HG03045 (cell line): ENCODE measurements at regions not wholly inside any gene's neighbourhood (a gene's known extent, or its start where the extent isn't known, plus 50 kb on each side); places are given as distances from the start of the nearest gene placed in this dataset.

Experiments used
- ATAC-seq: cut with Tn5 transposase; IDR thresholded peaks from one replicate; pipeline ENCODE4 v1.9.1; 2021; ENCODE audit warnings: mild to moderate bottlenecking, moderate library complexity; ENCODE audit not compliant: unreplicated experiment

DNA sequence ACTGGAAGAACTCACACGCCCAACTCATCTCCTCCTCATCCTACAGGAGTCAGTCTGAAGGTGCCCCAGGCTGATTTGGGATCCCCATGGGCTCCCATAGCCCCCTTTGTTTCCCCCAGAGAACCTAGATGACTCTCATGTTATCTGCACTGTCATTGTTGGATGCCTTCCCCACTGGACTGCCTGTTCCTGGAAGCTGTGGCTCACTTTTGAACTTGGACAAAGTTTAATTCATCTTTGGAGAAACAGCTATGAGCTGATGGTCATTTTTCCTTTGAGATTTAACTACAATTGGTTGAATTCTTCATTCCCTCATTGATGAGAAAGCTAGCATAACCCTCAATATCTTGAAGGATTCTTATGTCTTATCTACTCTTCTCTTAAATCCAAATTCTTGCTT, 186.6 kb downstream of the SALL1 start:
- ATAC-seq = no peak

GRCh38 chr16:50961952-50962351, 189.1 kb downstream of the SALL1 start:
- no peak for ATAC-seq

- no peak for ATAC-seq
These were observed 190.4 kb downstream of the SALL1 start for GRCh38 chr16:50960517-50961202.

- no peak for ATAC-seq
These were observed 194.0 kb downstream of the SALL1 start for GRCh38 chr16:50957056-50957455.

DNA sequence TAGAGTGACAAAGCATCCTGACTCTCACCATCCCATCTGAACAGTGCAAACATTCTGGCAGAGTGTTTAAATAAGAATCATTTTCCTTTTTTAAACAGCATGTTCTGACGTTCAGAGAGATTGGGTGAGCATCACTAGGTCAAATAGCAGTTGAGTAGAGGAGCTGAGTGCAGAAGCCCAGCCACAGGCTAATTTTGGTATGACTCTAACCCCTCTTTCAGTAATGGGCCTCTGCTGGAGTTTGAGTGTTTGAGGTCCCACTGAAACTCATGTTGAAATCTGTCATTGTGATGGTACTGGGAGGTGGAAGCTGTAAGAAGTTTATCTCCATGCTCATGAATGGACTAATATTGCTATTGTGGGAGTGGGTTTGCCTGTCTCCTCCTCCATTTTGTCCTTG, 194.4 kb downstream of the SALL1 start:
- no peak for ATAC-seq

- ATAC-seq = no peak
These were observed 195.8 kb downstream of the SALL1 start for GRCh38 chr16:50955311-50955710.

DNA sequence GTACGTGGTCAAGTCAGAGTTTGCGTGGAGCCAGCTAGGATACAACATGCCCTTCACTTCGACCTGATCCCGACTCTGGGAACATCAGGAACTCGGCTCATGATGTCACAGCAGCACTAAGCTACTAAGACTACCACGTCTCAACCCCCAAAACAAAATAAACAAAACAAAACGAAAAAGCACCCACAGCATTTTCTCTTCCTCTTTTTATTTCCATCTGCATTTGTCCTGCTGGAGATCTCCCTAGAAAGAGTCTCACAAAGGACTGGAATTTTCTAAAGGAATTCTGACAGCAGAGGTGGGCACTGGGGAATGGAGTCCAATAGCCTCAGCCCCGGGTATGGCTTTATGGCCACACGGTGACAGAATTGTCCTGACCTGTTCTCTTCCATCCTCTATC, 196.6 kb downstream of the SALL1 start:
- ATAC-seq = no peak

DNA sequence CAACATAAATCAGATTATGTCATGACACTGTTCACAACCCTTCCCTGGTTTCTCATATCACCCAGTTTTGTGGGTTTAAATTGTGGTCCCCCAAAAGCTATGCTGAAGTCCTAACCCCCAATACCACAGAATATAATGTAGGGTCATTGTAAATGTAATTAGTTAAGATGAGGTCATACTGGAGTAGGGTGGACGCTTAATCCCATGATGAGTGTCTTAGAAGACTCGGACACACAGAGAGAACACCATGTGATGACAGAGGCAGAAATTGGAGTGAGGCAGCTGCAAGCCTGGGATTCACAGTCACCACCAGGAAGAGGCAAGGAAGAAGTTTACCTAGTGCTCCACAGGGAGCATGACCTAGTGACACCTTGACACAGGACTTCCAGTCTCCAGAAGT, 197.8 kb downstream of the SALL1 start:
- no peak for ATAC-seq

- no peak for ATAC-seq
These were observed 200.1 kb downstream of the SALL1 start for GRCh38 chr16:50950955-50951354.

DNA sequence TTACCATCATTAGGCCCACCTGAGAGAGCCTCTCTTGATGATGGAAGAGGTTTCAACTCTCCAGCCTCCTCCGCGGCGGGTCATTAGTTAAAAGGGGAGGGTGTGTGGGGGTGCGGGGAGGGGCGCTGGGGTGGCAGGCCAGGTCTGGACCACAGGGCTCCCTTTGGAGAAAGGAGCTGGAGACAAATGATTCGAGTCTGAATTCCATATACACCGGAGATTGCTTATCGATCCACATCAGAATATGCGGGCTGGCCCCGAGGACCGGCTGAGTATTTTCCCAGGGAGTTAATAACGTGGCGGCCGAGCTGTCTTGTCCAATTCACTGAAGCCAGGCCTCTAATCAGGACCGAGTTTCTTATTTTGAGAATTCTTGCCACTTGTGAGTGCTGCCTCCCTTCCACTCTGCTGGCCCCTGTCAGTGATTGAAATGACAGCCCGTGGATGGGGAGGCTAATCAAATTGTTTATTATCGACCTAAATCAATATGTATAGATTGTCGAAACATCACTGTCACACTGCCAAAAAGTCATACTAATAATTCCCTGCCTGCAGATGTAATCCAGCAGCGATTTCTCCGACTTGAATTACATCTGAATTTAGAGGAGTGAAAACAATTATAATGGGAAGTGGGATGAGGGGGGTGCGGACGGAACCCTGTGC, 202.7 kb downstream of the SALL1 start:
- ATAC-seq = no peak

- no peak for ATAC-seq
These were observed 203.2 kb downstream of the SALL1 start for GRCh38 chr16:50947826-50948225.

DNA sequence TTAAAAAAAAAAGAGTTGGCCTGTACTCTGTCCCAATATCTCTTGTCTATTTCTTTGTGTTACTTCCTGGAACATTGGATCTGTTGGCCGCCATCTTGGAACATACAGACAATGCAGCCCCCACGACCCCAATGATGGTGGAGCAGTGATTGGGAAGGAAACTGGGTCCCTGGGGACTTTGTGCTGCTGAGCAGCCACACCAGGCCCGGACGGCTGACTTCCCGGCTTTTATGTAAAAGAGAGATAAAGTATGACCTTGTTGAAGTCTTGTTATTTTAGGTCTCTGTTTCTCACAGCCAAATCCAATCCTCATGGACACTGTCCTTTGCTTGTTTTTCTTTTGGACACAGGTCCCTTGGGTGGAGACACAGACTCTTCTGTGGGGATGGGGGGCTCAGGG, 204.5 kb downstream of the SALL1 start:
- no peak for ATAC-seq

DNA sequence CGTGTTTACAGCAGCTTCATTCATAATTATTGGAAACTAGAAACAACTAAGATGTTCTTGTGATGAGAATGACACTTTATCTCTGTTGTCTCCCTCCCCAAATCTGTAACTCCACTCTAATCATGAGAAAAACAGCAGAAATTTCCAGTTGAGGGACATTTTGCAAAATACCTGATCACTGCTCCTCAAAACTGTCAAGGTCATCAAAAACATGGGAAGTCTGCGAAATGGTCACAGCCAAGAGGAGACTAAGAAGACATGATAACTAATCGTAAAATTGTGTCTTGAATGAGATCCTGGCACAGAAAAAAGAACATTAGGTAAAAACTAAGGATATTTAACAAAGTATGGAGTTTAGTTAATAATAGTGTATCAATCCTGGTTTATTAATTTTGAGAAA, 204.2 kb downstream of the CYLD start:
- no peak for ATAC-seq

DNA sequence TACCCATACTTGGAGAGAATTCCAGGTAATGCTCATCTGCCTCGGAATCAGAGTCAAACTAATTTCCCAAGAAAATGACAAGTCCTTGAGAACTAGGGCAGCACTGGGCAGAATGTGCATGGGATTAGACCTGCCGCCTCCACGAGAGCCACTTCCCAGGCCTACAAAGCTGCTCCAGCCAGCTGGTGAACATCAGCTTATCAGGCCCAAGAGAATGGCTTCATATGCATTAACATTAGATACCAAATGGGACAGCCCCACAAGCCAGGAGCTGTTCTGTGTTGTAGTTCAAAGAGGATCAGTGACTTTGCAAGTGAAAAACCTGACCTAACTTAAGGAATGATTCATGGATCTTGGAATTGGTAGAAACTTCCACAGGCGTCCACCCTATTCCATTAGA, 203.3 kb downstream of the CYLD start:
- no peak for ATAC-seq

DNA sequence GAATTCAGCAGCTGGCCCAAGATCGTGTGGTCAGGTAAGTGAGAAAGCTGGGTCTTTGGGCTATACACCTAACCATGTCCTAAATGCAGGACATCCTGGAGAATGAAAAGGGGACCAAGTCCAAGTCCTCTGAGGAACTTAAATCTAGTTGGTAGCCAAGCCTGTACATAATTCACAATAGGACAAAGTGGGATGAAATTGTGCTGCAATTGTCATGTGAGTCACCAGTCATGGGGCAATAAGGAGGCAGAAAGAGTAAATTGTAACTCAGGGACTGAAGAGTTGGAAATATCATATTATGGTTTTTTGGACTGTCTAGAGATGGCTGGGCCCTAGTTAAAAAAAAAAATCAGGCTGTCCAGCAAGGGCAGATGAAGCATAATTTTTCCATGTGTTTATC, 202.6 kb downstream of the CYLD start:
- no peak for ATAC-seq

DNA sequence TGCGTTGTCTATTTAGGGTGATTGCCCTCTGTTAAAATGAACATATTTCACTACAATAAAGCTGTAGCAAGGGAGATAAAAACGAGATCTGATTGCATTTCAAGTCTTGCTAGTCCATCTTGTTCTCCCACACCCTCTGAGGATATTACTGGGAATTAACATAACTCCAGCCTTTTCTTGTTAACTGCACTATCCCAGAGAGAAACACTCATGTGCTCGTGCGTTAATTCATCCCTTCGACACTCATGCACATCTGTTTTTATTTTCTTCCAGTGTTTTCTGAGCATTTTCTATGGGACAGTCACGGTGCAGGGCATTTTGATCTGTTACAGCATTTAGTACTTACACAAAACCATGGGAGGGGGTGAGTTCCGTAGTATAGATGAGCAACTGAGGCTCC, 202.1 kb downstream of the CYLD start:
- no peak for ATAC-seq

DNA sequence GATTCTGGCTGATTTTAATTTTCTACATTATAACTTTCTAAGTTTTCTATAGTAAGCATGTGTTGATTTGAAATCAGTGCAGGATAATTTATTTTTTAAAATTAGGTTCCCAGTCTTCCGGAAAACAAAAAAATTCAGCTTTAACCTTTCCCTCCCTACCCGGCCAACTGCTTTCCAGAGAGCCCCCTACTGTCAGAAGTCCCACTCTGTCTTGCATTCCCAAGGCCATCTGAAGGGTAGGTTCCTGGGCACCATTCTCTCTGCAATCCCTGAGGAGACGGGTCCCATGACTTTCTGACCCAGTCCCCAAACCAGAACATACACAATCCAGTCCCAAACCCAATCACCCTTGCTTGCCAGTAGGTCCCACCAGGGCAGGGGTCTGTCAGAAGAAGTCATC, 200.3 kb downstream of the CYLD start:
- ATAC-seq = no peak

DNA sequence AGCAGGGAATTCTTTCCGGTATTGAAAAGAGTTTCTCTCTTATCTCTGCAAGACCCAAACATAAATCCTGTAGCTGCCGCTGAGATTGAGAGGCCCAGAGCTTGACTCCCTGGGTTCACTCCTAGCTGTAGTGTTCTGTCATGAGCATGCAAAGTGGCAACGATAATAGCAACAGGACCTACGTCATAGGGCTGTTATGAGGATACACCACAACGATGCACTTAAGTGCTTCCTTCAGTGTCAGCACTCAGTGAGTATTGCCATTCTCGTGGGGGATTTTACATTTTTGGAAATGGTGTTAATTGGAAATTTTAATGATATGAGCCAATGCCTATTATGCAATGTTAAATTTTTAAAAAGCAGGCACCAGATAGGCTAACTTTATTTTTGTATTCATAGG, 199.8 kb downstream of the CYLD start:
- no peak for ATAC-seq

DNA sequence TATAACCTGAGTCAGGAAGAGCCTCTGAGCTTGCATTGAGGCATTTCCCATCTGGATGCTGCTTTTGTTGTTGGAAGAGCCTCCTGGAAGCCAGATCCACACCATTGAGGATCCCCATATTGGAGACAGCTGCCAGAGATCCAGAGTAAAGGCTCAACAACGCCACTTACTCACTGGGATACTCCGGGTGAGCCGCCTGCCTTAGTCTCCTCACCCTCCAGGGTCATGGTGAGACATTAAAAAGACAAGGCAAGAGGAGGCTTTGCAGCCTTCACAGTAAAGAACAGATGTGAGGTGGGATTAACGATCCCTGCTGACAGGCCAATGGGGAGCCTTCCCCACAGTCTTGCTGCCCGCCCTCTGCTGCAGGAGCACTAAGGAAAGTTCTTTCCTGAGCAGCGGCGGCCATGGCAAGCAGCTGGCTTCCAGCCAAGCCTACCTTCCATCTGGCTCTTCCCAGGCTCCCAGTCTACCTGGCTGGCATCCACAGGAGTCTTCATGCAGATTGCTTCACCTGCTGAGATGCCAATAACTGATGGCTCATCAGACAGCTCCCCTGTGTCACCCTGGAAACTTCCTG, 198.5 kb downstream of the CYLD start:
- ATAC-seq = no peak

GRCh38 chr16:50939356-50939755, 197.5 kb downstream of the CYLD start:
- no peak for ATAC-seq

GRCh38 chr16:50938932-50939331, 197.0 kb downstream of the CYLD start:
- no peak for ATAC-seq

DNA sequence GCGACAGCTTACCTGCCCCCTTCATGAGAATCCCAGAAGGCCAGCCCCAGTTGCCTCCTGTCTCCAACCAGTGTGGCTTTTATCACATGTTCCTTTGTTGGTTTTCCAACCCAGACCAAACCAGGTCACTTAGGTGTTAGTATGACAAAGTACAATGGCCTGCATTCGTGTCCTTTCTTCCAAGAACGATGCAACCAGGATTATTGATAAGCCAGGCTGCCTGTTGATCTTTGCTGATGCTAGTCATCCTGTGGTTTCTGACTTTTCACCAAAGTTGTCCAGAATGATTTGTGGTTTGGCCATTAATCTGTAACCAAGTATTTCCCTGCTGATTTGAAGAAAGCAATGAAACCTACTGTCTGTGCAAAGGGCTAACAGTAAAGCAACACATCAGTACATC, 191.4 kb downstream of the CYLD start:
- no peak for ATAC-seq
